Sigmoid colon (tissue), 4 donors: ENCODE measurements at regions not wholly inside any gene's neighbourhood (a gene's known extent, or its start where the extent isn't known, plus 50 kb on each side); places are given as distances from the start of the nearest gene placed in this dataset.

Source experiments
- EP300 ChIP-seq, 4 donors: sonication (generic); formaldehyde crosslinking; IDR thresholded peaks; one replicate each; pipeline ENCODE4 v1.6.1; 2017; ENCODE audit warnings: antibody characterized with exemption in 4 of 4
- POLR2A ChIP-seq, 2 donors: fragments of 450-650 bp; IDR thresholded peaks; one replicate each; pipeline ENCODE4 v1.6.1; 2016; ENCODE audit warnings: antibody characterized with exemption in 2 of 2, mild to moderate bottlenecking in 2 of 2, moderate library complexity in 2 of 2
- POLR2AphosphoS5 ChIP-seq, 4 donors: sonication (generic); formaldehyde crosslinking; IDR thresholded peaks; one replicate each; pipeline ENCODE4 v1.6.1; 2017; ENCODE audit warnings: antibody characterized with exemption in 4 of 4
- TF ChIP-seq, protein P1 (sequence below), 4 experiments: fragments of 450-650 bp in 3 of 4; fragments of 200-600 bp in 1 of 4; IDR thresholded peaks; one replicate each; pipeline ENCODE4 v1.5.1; 2016 to 2019; ENCODE audit warnings: antibody characterized with exemption in 4 of 4, mild to moderate bottlenecking in 3 of 4, moderate library complexity in 2 of 4

DNA sequence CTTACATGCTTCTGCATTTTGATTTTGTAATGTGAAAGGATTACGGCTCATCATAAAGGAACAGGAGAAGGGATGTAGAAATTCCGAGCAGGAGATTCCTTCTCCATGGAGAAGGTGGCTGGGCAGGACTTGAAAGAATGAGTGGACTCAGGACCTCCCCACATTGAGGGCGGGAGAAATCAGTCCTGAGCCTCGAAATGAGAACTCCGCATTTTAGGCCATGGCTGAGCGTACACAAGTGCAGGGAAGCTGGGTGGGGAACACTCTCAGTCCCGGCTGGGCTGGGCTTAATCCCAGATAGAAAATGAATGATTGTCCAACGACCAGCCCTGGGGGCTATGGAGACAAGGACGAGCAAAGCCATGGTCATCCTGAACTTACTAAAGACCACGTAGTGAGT is 402.3 kb upstream of the POU3F1 start:
- TF ChIP-seq, protein P1, sequence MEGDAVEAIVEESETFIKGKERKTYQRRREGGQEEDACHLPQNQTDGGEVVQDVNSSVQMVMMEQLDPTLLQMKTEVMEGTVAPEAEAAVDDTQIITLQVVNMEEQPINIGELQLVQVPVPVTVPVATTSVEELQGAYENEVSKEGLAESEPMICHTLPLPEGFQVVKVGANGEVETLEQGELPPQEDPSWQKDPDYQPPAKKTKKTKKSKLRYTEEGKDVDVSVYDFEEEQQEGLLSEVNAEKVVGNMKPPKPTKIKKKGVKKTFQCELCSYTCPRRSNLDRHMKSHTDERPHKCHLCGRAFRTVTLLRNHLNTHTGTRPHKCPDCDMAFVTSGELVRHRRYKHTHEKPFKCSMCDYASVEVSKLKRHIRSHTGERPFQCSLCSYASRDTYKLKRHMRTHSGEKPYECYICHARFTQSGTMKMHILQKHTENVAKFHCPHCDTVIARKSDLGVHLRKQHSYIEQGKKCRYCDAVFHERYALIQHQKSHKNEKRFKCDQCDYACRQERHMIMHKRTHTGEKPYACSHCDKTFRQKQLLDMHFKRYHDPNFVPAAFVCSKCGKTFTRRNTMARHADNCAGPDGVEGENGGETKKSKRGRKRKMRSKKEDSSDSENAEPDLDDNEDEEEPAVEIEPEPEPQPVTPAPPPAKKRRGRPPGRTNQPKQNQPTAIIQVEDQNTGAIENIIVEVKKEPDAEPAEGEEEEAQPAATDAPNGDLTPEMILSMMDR (IDR thresholded peaks at IDR 0.05): no peak
- TF ChIP-seq POLR2A (IDR thresholded peaks at IDR 0.05) (no peak), EP300 (IDR thresholded peaks at IDR 0.05) (no peak), POLR2AphosphoS5 (IDR thresholded peaks at IDR 0.05) (no peak)
